H9 (cell line): ENCODE measurements at regions not wholly inside any gene's neighbourhood (a gene's known extent, or its start where the extent isn't known, plus 50 kb on each side); places are given as distances from the start of the nearest gene placed in this dataset.

ENCODE experiments used
- DNase-seq: peaks from one replicate; pipeline ENCODE4 v3.0.0-alpha.2; 2017
- H2AFZ ChIP-seq: one replicate; pipeline ENCODE4 v1.6.1; 2013; ENCODE audit warnings: mild to moderate bottlenecking, low read length, control low read depth, moderate library complexity
- H2AK5ac ChIP-seq: 2 replicates; pipeline ENCODE4 v1.6.1; 2013; ENCODE audit warnings: low read length, control low read depth, mixed read lengths; ENCODE audit not compliant: insufficient read length
- H2BK120ac ChIP-seq: one replicate; pipeline ENCODE4 v1.6.1; 2013; ENCODE audit warnings: low read depth, mild to moderate bottlenecking, low read length, control low read depth, inconsistent platforms; ENCODE audit not compliant: poor library complexity, severe bottlenecking
- H2BK12ac ChIP-seq: 2 replicates; pipeline ENCODE4 v1.6.1; 2013; ENCODE audit warnings: low read length, control low read depth, mixed read lengths, low read depth; ENCODE audit not compliant: insufficient read length
- H2BK15ac ChIP-seq: 2 replicates; pipeline ENCODE4 v1.6.1; 2013; ENCODE audit warnings: low read depth, low read length, control low read depth
- H2BK20ac ChIP-seq: one replicate; pipeline ENCODE4 v1.6.1; 2013; ENCODE audit warnings: low read depth, mild to moderate bottlenecking, low read length, control low read depth, inconsistent platforms; ENCODE audit not compliant: poor library complexity, severe bottlenecking
- H2BK5ac ChIP-seq: 2 replicates; pipeline ENCODE4 v1.6.1; 2013; ENCODE audit warnings: low read length, control low read depth, mixed read lengths; ENCODE audit not compliant: insufficient read length
- H3K14ac ChIP-seq: 2 replicates; pipeline ENCODE4 v1.6.1; 2013; ENCODE audit warnings: low read length, control low read depth; ENCODE audit not compliant: insufficient read depth
- H3K18ac ChIP-seq: 2 replicates; pipeline ENCODE4 v1.6.1; 2013; ENCODE audit warnings: low read depth, mild to moderate bottlenecking, mixed read lengths, low read length, control low read depth; ENCODE audit not compliant: insufficient read length
- H3K23ac ChIP-seq: 2 replicates; pipeline ENCODE4 v1.6.1; 2013; ENCODE audit warnings: low read length, control low read depth, mixed read lengths, low read depth; ENCODE audit not compliant: insufficient read length
- H3K23me2 ChIP-seq: 2 replicates; pipeline ENCODE4 v1.6.1; 2013; ENCODE audit warnings: low read depth, mild to moderate bottlenecking, mixed read lengths, low read length, control low read depth; ENCODE audit not compliant: insufficient read length, poor library complexity, severe bottlenecking
- H3K27ac ChIP-seq: 2 replicates; pipeline ENCODE4 v1.5.1; 2013; ENCODE audit warnings: low read length, control low read depth, mixed read lengths, low read depth; ENCODE audit not compliant: insufficient read length
- H3K27me3 ChIP-seq: 2 replicates; pipeline ENCODE4 v1.6.1; 2013; ENCODE audit warnings: low read length, control low read depth, inconsistent platforms; ENCODE audit not compliant: insufficient read depth
- H3K4ac ChIP-seq: 2 replicates; pipeline ENCODE4 v1.6.1; 2013; ENCODE audit warnings: low read depth, mild to moderate bottlenecking, control low read depth, inconsistent platforms, low read length, moderate library complexity
- H3K4me1 ChIP-seq: 2 replicates; pipeline ENCODE4 v1.6.1; 2013; ENCODE audit warnings: low read length, control low read depth, inconsistent platforms; ENCODE audit not compliant: insufficient read depth
- H3K4me2 ChIP-seq: 2 replicates; pipeline ENCODE4 v1.6.1; 2013; ENCODE audit warnings: low read length, control low read depth, mixed read lengths; ENCODE audit not compliant: insufficient read length, insufficient read depth
- H3K56ac ChIP-seq: 2 replicates; pipeline ENCODE4 v1.6.1; 2013; ENCODE audit warnings: low read depth, mild to moderate bottlenecking, mixed read lengths, low read length, control low read depth; ENCODE audit not compliant: insufficient read length
- H3K79me1 ChIP-seq: 2 replicates; pipeline ENCODE4 v1.6.1; 2013; ENCODE audit warnings: low read depth, mild to moderate bottlenecking, moderate library complexity, low read length, control low read depth, inconsistent platforms; ENCODE audit not compliant: insufficient read depth, poor library complexity, severe bottlenecking
- H3K79me2 ChIP-seq: 2 replicates; pipeline ENCODE4 v1.6.1; 2013; ENCODE audit warnings: low read length, control low read depth, inconsistent platforms; ENCODE audit not compliant: insufficient read depth
- H3K9ac ChIP-seq: 2 replicates; pipeline ENCODE4 v1.6.1; 2013; ENCODE audit warnings: low read length, control low read depth, mixed read lengths; ENCODE audit not compliant: insufficient read length; ENCODE audit errors: extremely low read depth
- H3K9me3 ChIP-seq: one replicate; pipeline ENCODE4 v1.6.1; 2013; ENCODE audit warnings: low read depth, low read length, inconsistent platforms; ENCODE audit not compliant: control insufficient read depth
- H3T11ph ChIP-seq: one replicate; pipeline ENCODE4 v1.6.1; 2013; ENCODE audit warnings: mild to moderate bottlenecking, low read length, control low read depth, inconsistent platforms
- H4K20me1 ChIP-seq: one replicate; pipeline ENCODE4 v1.6.1; 2013; ENCODE audit not compliant: control insufficient read depth, insufficient read length, insufficient read depth
- H4K5ac ChIP-seq: 2 replicates; pipeline ENCODE4 v1.6.1; 2013; ENCODE audit warnings: low read depth, mild to moderate bottlenecking, mixed read lengths, low read length, control low read depth; ENCODE audit not compliant: insufficient read length
- H4K8ac ChIP-seq: replicated peaks from 2 replicates; pipeline ENCODE4 v1.6.1; 2013; ENCODE audit warnings: low read length, control low read depth, mixed read lengths, low read depth; ENCODE audit not compliant: insufficient read length
- H4K91ac ChIP-seq: 2 replicates; pipeline ENCODE4 v1.6.1; 2013; ENCODE audit warnings: low read depth, mild to moderate bottlenecking, moderate library complexity, mixed read lengths, low read length, control low read depth; ENCODE audit not compliant: insufficient read length
- H3K27ac Mint-ChIP-seq, 3 experiments: 2 replicates in 2 of 3; 3 replicates in 1 of 3; pipeline ENCODE4 v1.8.0; 2020 to 2021; ENCODE audit warnings: mixed read lengths in 3 of 3, mild to moderate bottlenecking in 1 of 3, moderate library complexity in 1 of 3
- H3K27me3 Mint-ChIP-seq: 2 replicates; pipeline ENCODE4 v1.8.0; 2021; ENCODE audit warnings: low read depth, mild to moderate bottlenecking, moderate library complexity, mixed read lengths
- H3K36me3 Mint-ChIP-seq, 3 experiments: 2 replicates in 2 of 3; 3 replicates in 1 of 3; pipeline ENCODE4 v1.8.0; 2020 to 2021; ENCODE audit warnings: low read depth in 3 of 3, mixed read lengths in 3 of 3; ENCODE audit not compliant: insufficient read depth in 1 of 3
- H3K4me1 Mint-ChIP-seq, 2 experiments: 2 replicates each; pipeline ENCODE4 v1.8.0; 2020; ENCODE audit warnings: mixed read lengths in 2 of 2
- H3K4me3 Mint-ChIP-seq, 2 experiments: 2 replicates in 1 of 2; 3 replicates in 1 of 2; pipeline ENCODE4 v1.8.0; 2020 to 2021; ENCODE audit warnings: mild to moderate bottlenecking in 2 of 2, mixed read lengths in 2 of 2, moderate library complexity in 1 of 2
- H3K9me3 Mint-ChIP-seq, 2 experiments: 2 replicates in 1 of 2; 3 replicates in 1 of 2; pipeline ENCODE4 v1.8.0; 2020; ENCODE audit warnings: mild to moderate bottlenecking in 2 of 2, mixed read lengths in 2 of 2, moderate library complexity in 1 of 2
- CTCF ChIP-seq: fragments of 200-600 bp; sonication (generic); conservative IDR thresholded peaks from 3 replicates; pipeline ENCODE4 v1.8.0; 2021; ENCODE audit warnings: antibody characterized with exemption, mild to moderate bottlenecking
- WGBS: extraction: QIAGEN DNeasy Blood & Tissue Kit; methylation state at CpG from one replicate; pipeline ENCODE4 v1.1.7; 2013; ENCODE audit warnings: missing lambda C conversion rate, low lambda C conversion rate, mixed read lengths; ENCODE audit not compliant: insufficient read length; ENCODE audit errors: extremely low coverage; 5-methylcytosine and 5-hydroxymethylcytosine counted together

GRCh38 chr4:36394352-36394903 is 113.0 kb downstream of the DTHD1 start:
- Histone ChIP-seq H2BK20ac (no peak overlapping the region), H3K79me1 (no peaks in the 10 kb centered on the region), H3K27me3 (no peaks in the 10 kb centered on the region; the same call in 1 of the 2 replicates), H3K56ac (no peak overlapping the region), H2BK15ac (no peak overlapping the region), H2AFZ (no peak overlapping the region), H2BK5ac (no peak overlapping the region), H4K91ac (no peak overlapping the region), H3K27ac (no peak overlapping the region), H3K4me2 (no peak overlapping the region), H3K4me1 (no peaks in the 10 kb centered on the region), H3K14ac (no peak overlapping the region), H3T11ph (no peak overlapping the region), H2BK120ac (no peak overlapping the region), H3K9me3 (no peaks in the 10 kb centered on the region), H4K20me1 (no peaks in the 10 kb centered on the region), H3K23me2 (no peaks in the 10 kb centered on the region), H3K9ac (no peak overlapping the region), H3K23ac (no peak overlapping the region), H3K4ac (no peak overlapping the region), H3K18ac (no peak overlapping the region), H4K8ac (no peak overlapping the region), H3K79me2 (no peaks in the 10 kb centered on the region), H2AK5ac (no peak overlapping the region), H2BK12ac (no peak overlapping the region), H4K5ac (no peak overlapping the region)
- no peak overlapping the region for H3K27ac Mint-ChIP-seq
- no peaks in the 10 kb centered on the region for H3K9me3 Mint-ChIP-seq
- no peaks in the 10 kb centered on the region for H3K27me3 Mint-ChIP-seq
- no CpG with 5 or more reads among the region's 5 CpGs for WGBS
- TF ChIP-seq CTCF = no peak
- H3K4me3 Mint-ChIP-seq = no peak overlapping the region
- DNase-seq = no peak
- no peaks in the 10 kb centered on the region for H3K36me3 Mint-ChIP-seq
- H3K4me1 Mint-ChIP-seq = no peaks in the 10 kb centered on the region
